Endothelial cell of umbilical vein (primary cell): ENCODE measurements at regions not wholly inside any gene's neighbourhood (a gene's known extent, or its start where the extent isn't known, plus 50 kb on each side); places are given as distances from the start of the nearest gene placed in this dataset.

Experiments
- BruUV-seq: library from RNA; stranded (reverse); fragments of 400-500 nt; replicated peaks from 2 replicates; lab custom pipeline; 2021; lab: Mats Ljungman, UMichigan
- CTCF ChIA-PET: fragments of 300-600, 350-600 bp; sonication (Branson Sonifier 250); formaldehyde crosslinking; loops from one replicate; lab custom pipeline; 2021; ENCODE audit warnings: antibody characterized with exemption, inconsistent platforms; lab: Charles Lee
- POLR2A ChIA-PET: fragments of 300-600, 350-600 bp; sonication (Branson Sonifier 250); formaldehyde crosslinking; loops from one replicate; lab custom pipeline; 2021; ENCODE audit warnings: antibody characterized with exemption, inconsistent platforms; lab: Charles Lee
- DNase-seq: peaks from one replicate; pipeline ENCODE4 v3.0.0-alpha.2; 2011; ENCODE audit warnings: low read depth, low spot score
- FAIRE-seq: peaks from 2 replicates; lab custom pipeline; 2011; peaks lifted over from hg19 to GRCh38; lab: Jason Lieb, UNC
- H2AFZ ChIP-seq: 2 replicates; pipeline ENCODE4 v1.6.0; 2012; ENCODE audit warnings: low read depth, low read length, control low read depth, inconsistent platforms
- H3K27ac ChIP-seq: 2 replicates; pipeline ENCODE4 v1.5.1; 2011; ENCODE audit warnings: low read depth, mild to moderate bottlenecking, control low read depth, low read length, moderate library complexity; ENCODE audit not compliant: insufficient read depth
- H3K27me3 ChIP-seq, 2 experiments: 2 replicates each; pipeline versions ENCODE4 v1.6.0 to v1.6.1; 2011; ENCODE audit warnings: low read length in 2 of 2, mixed read lengths in 1 of 2; ENCODE audit not compliant: control insufficient read depth in 2 of 2, insufficient read depth in 2 of 2
- H3K36me3 ChIP-seq, 2 experiments: 2 replicates in 1 of 2; 3 replicates in 1 of 2; pipeline ENCODE4 v1.5.1; 2011; ENCODE audit warnings: low read length in 2 of 2, mild to moderate bottlenecking in 1 of 2, moderate library complexity in 1 of 2; ENCODE audit not compliant: control insufficient read depth in 2 of 2, insufficient read depth in 2 of 2; ENCODE audit errors: extremely low read depth in 1 of 2
- H3K4me1 ChIP-seq: 3 replicates; pipeline ENCODE4 v1.5.1; 2011; ENCODE audit warnings: mild to moderate bottlenecking, low read length; ENCODE audit not compliant: control insufficient read depth, insufficient read depth; ENCODE audit errors: extremely low read depth
- H3K4me2 ChIP-seq: 2 replicates; pipeline ENCODE4 v1.6.1; 2011; ENCODE audit warnings: low read length, control low read depth, mixed read lengths; ENCODE audit not compliant: insufficient read depth
- H3K4me3 ChIP-seq, 3 experiments: fragments of 200-600 bp in 1 of 3; sonication (generic), shearing (Covaris generic) in 1 of 3; replicated peaks in 1 of 3; 2 replicates each; pipeline ENCODE4 v1.5.1; 2011 to 2016; ENCODE audit warnings: control low read depth in 3 of 3, low read length in 3 of 3, mild to moderate bottlenecking in 2 of 3, inconsistent platforms in 1 of 3, low read depth in 1 of 3, moderate library complexity in 1 of 3; ENCODE audit not compliant: insufficient read depth in 1 of 3
- H3K79me2 ChIP-seq: 2 replicates; pipeline ENCODE4 v1.6.0; 2012; ENCODE audit warnings: low read length, inconsistent platforms; ENCODE audit not compliant: control insufficient read depth, insufficient read depth
- H3K9ac ChIP-seq: replicated peaks from 2 replicates; pipeline ENCODE3; 2011; ENCODE audit warnings: low read length, control low read depth; ENCODE audit not compliant: insufficient read depth; ENCODE audit errors: extremely low read depth
- H3K9me1 ChIP-seq: replicated peaks from 3 replicates; pipeline ENCODE4 v1.6.0; 2011; ENCODE audit warnings: mild to moderate bottlenecking, low read length; ENCODE audit not compliant: control insufficient read depth, insufficient read depth; ENCODE audit errors: extremely low read depth
- H3K9me3 ChIP-seq: replicated peaks from 2 replicates; pipeline ENCODE4 v1.5.1; 2012; ENCODE audit warnings: low read length, inconsistent platforms; ENCODE audit not compliant: control insufficient read depth, insufficient read depth
- H4K20me1 ChIP-seq: replicated peaks from 2 replicates; pipeline ENCODE3; 2011; ENCODE audit warnings: mild to moderate bottlenecking, low read length; ENCODE audit not compliant: control insufficient read depth, insufficient read depth; ENCODE audit errors: extremely low read depth
- CTCF ChIP-seq, 2 donors: IDR thresholded peaks; 1 replicate in 1 of 2; 2 replicates in 1 of 2; pipeline ENCODE4 v1.5.1; 2011; ENCODE audit warnings: low read length in 2 of 2, mild to moderate bottlenecking in 2 of 2, moderate library complexity in 2 of 2, control low read depth in 1 of 2, inconsistent platforms in 1 of 2, low read depth in 1 of 2; ENCODE audit not compliant: insufficient read depth in 1 of 2; ENCODE audit errors: extremely low read depth in 1 of 2
- EZH2 ChIP-seq: IDR thresholded peaks from 2 replicates; pipeline ENCODE4 v1.6.1; 2012; ENCODE audit warnings: borderline replicate concordance, low read depth, mild to moderate bottlenecking, moderate library complexity, low read length, inconsistent platforms; ENCODE audit not compliant: severe bottlenecking
- FOS ChIP-seq: IDR thresholded peaks from 2 replicates; pipeline ENCODE4 v1.6.1; 2011; ENCODE audit warnings: mild to moderate bottlenecking, low read length, moderate library complexity, borderline replicate concordance; ENCODE audit not compliant: insufficient read depth
- GATA2 ChIP-seq: IDR thresholded peaks from 2 replicates; pipeline ENCODE4 v1.7.0; 2011; ENCODE audit warnings: low read depth, mild to moderate bottlenecking, moderate library complexity, mixed read lengths, low read length; ENCODE audit not compliant: insufficient read length, insufficient read depth
- JUN ChIP-seq: IDR thresholded peaks from 2 replicates; pipeline ENCODE4 v1.6.1; 2011; ENCODE audit warnings: borderline replicate concordance, low read depth; ENCODE audit not compliant: insufficient read length, insufficient read depth
- MAX ChIP-seq: IDR thresholded peaks from 2 replicates; pipeline ENCODE4 v1.6.1; 2011; ENCODE audit not compliant: insufficient read depth, insufficient read length
- MYC ChIP-seq: IDR thresholded peaks from one replicate; pipeline ENCODE4 v1.6.1; 2011; ENCODE audit warnings: mild to moderate bottlenecking, low read depth, low read length
- POLR2A ChIP-seq: IDR thresholded peaks from 2 replicates; pipeline ENCODE4 v1.6.1; 2012; ENCODE audit warnings: low read depth, mild to moderate bottlenecking, control low read depth, low read length
- POLR2AphosphoS5 ChIP-seq: IDR thresholded peaks from 2 replicates; pipeline ENCODE4 v1.6.1; 2012; ENCODE audit warnings: low read depth, mild to moderate bottlenecking, control low read depth, low read length, moderate library complexity; ENCODE audit not compliant: insufficient read depth
- dilution Hi-C: fragments of 300-500 bp; cut with MboI; formaldehyde crosslinking; loops from one replicate; pipeline ENCODE4 v1.15.0; 2019; ENCODE audit warnings: low sequenced_read_pairs; ENCODE audit not compliant: extremely low pct_ligation_motif_present
- intact Hi-C: fragments of 100-400 bp; cut with micrococcal nuclease; formaldehyde crosslinking; loops from one replicate; pipeline ENCODE4 v1.10.0; 2022

DNA sequence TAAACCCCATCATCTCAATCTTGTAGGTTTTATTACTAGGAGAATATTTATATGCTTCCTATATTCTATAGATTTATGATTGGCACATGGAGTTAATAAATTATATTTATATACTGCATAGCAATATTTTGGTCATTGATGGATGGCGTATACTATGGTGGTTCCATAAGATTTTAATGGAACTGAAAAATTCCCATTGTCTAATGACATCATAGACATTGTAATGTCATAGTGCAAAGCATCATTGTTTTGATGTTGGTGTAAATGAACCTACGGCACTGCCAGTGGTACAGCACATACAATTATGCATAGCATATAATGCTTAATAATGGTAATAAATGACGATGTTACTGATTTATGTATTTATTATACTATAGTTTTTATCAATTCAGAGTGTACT lies 1135.9 kb downstream of the CNTNAP5 start:
- no peaks in the 10 kb centered on the region for H3K4me1 ChIP-seq
- no peak overlapping the region for H2AFZ ChIP-seq
- no TSS peak for BruUV-seq
- no peaks in the 10 kb centered on the region for H3K9me1 ChIP-seq
- FAIRE-seq (no peak), DNase-seq (no peak)
- CTCF ChIA-PET: no interaction called here
- no peaks in the 10 kb centered on the region for H3K36me3 ChIP-seq
- TF ChIP-seq FOS (no peak), CTCF (IDR thresholded peaks at IDR 0.05; ENCODE audit: extremely low read depth in 1 of 2, insufficient read depth in 1 of 2, low read depth in 1 of 2, low read length in 2 of 2) (no peak), POLR2A (no peak), POLR2AphosphoS5 (no peak), EZH2 (no peak), GATA2 (no peak), MYC (no peak), MAX (no peak), JUN (no peak)
- no peaks in the 10 kb centered on the region for H4K20me1 ChIP-seq
- no peak overlapping the region for H3K9ac ChIP-seq
- no peaks in the 10 kb centered on the region for H3K27me3 ChIP-seq
- no peak overlapping the region for H3K27ac ChIP-seq
- intact Hi-C loops: no loop called here
- dilution Hi-C loops: no loop called here
- POLR2A ChIA-PET: no interaction called here
- H3K9me3 ChIP-seq: peaks cover 2% of the 10 kb centered on the region
- H3K79me2 ChIP-seq: no peaks in the 10 kb centered on the region
- H3K4me3 ChIP-seq: no peak overlapping the region
- H3K4me2 ChIP-seq: no peak overlapping the region
